A549 (cell line): ENCODE measurements at regions not wholly inside any gene's neighbourhood (a gene's known extent, or its start where the extent isn't known, plus 50 kb on each side); places are given as distances from the start of the nearest gene placed in this dataset.

Experiments used
- ATAC-seq, 2 experiments: fragments of 200-7000 bp in 1 of 2; fragments of >200 bp in 1 of 2; cut with Nextera tagmentation in 1 of 2; cut with Tn5 transposase in 1 of 2; 3 replicates each; pipeline versions ENCODE4 v1.8.0 to v1.9.1; 2018 to 2020; ENCODE audit warnings: mild to moderate bottlenecking in 1 of 2, moderate library complexity in 1 of 2
- CTCF ChIA-PET: fragments of 300-600 bp; sonication (Branson Sonifier 250); formaldehyde crosslinking; extraction: SDS; loops from one replicate; lab custom pipeline; 2021; ENCODE audit warnings: antibody characterized with exemption, inconsistent platforms; lab: Yijun Ruan, JAX
- POLR2A ChIA-PET: fragments of 350-600 bp; formaldehyde crosslinking; extraction: SDS; loops from one replicate; lab custom pipeline; 2021; ENCODE audit warnings: antibody characterized with exemption, inconsistent platforms; lab: Yijun Ruan, JAX
- DNase-seq, 2 experiments: peaks; one replicate each; pipeline versions ENCODE4 v3.0.0 to v3.0.0-alpha.2; 2011 to 2016; ENCODE audit warnings: low read depth in 1 of 2, low spot score in 1 of 2
- FAIRE-seq: peaks from 2 replicates; lab custom pipeline; 2011; peaks lifted over from hg19 to GRCh38; lab: Jason Lieb, UNC
- H3K27ac ChIP-seq, 2 experiments: fragments of >200 bp; sonication (Bioruptor Twin); formaldehyde crosslinking; 3 replicates each; pipeline ENCODE4 v1.5.1; 2016 to 2017
- H3K4me1 ChIP-seq: fragments of >200 bp; sonication (Bioruptor Twin); formaldehyde crosslinking; 3 replicates; pipeline ENCODE4 v1.6.1; 2016
- H3K4me2 ChIP-seq: fragments of >200 bp; sonication (Bioruptor Twin); formaldehyde crosslinking; 3 replicates; pipeline ENCODE4 v1.6.1; 2016
- H3K4me3 ChIP-seq: fragments of >200 bp; sonication (Bioruptor Twin); formaldehyde crosslinking; 3 replicates; pipeline ENCODE4 v1.5.1; 2016
- H3K9me3 ChIP-seq: fragments of >200 bp; sonication (Bioruptor Twin); formaldehyde crosslinking; 3 replicates; pipeline ENCODE4 v1.6.1; 2016
- BCL3 ChIP-seq: fragments of >200 bp; sonication (Bioruptor Twin); formaldehyde crosslinking; IDR thresholded peaks from 3 replicates; pipeline ENCODE4 v1.6.1; 2016
- CBX8 ChIP-seq: fragments of 200-600 bp; sonication (generic); IDR thresholded peaks from 2 replicates; pipeline ENCODE4 v1.6.1; 2016
- CHD4 ChIP-seq: fragments of 200-600 bp; sonication (generic); IDR thresholded peaks from 2 replicates; pipeline ENCODE4 v1.6.1; 2016; ENCODE audit warnings: antibody characterized with exemption, mild to moderate bottlenecking, borderline replicate concordance
- EP300 ChIP-seq, 2 experiments: fragments of >200 bp; sonication (Bioruptor Twin); formaldehyde crosslinking; IDR thresholded peaks; 2 replicates in 1 of 2; 3 replicates in 1 of 2; pipeline ENCODE4 v1.6.1; 2016 to 2017
- FOSL2 ChIP-seq, 2 experiments: fragments of 450-650 bp in 1 of 2; fragments of >200 bp in 1 of 2; sonication (Bioruptor Twin) in 1 of 2; formaldehyde crosslinking; IDR thresholded peaks; 2 replicates each; pipeline versions ENCODE4 v1.5.0 to v1.6.1; 2016 to 2020; ENCODE audit warnings: mild to moderate bottlenecking in 1 of 2, moderate library complexity in 1 of 2
- HEYL ChIP-seq: fragments of 250-450 bp; sonication (Bioruptor Pico); IDR thresholded peaks from 2 replicates; pipeline ENCODE4 v1.8.0; 2021; ENCODE audit warnings: mild to moderate bottlenecking, moderate library complexity
- HOXB5 ChIP-seq: fragments of 250-450 bp; sonication (Bioruptor Pico); IDR thresholded peaks from 2 replicates; pipeline ENCODE4 v1.5.0; 2020; ENCODE audit warnings: mild to moderate bottlenecking, moderate library complexity
- JUN ChIP-seq, 2 experiments: fragments of >200 bp; sonication (Bioruptor Twin); formaldehyde crosslinking; IDR thresholded peaks; 2 replicates in 1 of 2; 3 replicates in 1 of 2; pipeline ENCODE4 v1.6.1; 2016 to 2017
- MAFK ChIP-seq: fragments of 450-650 bp; IDR thresholded peaks from 2 replicates; pipeline ENCODE4 v1.6.1; 2014; ENCODE audit not compliant: partially characterized antibody
- MAZ ChIP-seq: fragments of 150-350 bp; IDR thresholded peaks from 2 replicates; pipeline ENCODE4 v1.6.1; 2014; ENCODE audit warnings: antibody characterized with exemption, low read depth, low read length, borderline replicate concordance
- MYC ChIP-seq: IDR thresholded peaks from 2 replicates; pipeline ENCODE4 v1.6.1; 2012; ENCODE audit warnings: mild to moderate bottlenecking, inconsistent platforms, low read length, improper control_type of control experiment, borderline replicate concordance
- NFE2L2 ChIP-seq: fragments of 150-350 bp; conservative IDR thresholded peaks from 2 replicates; pipeline ENCODE4 v1.6.1; 2014; ENCODE audit warnings: low read length
- POLR2AphosphoS2 ChIP-seq: conservative IDR thresholded peaks from 2 replicates; pipeline ENCODE4 v1.6.1; 2012; ENCODE audit warnings: low read length, improper control_type of control experiment, inconsistent platforms
- RARB ChIP-seq: fragments of 250-450 bp; sonication (Bioruptor Pico); IDR thresholded peaks from 2 replicates; pipeline ENCODE4 v1.8.0; 2021; ENCODE audit warnings: mild to moderate bottlenecking, moderate library complexity
- REST ChIP-seq: fragments of 200-600 bp; sonication (generic); IDR thresholded peaks from 2 replicates; pipeline ENCODE4 v1.6.1; 2016; ENCODE audit warnings: antibody characterized with exemption, mild to moderate bottlenecking, moderate library complexity
- SREBF2 ChIP-seq: fragments of 450-650 bp; IDR thresholded peaks from 2 replicates; pipeline ENCODE4 v1.6.1; 2014; ENCODE audit warnings: mild to moderate bottlenecking, moderate library complexity
- TFCP2L1 ChIP-seq: fragments of 250-450 bp; sonication (Bioruptor Pico); IDR thresholded peaks from 2 replicates; pipeline ENCODE4 v1.5.0; 2021; ENCODE audit warnings: mild to moderate bottlenecking
- ZC3H11A ChIP-seq: fragments of 450-650 bp; IDR thresholded peaks from 2 replicates; pipeline ENCODE4 v1.6.1; 2014; ENCODE audit warnings: antibody characterized with exemption, mild to moderate bottlenecking
- ZFP36 ChIP-seq: fragments of 450-650 bp; IDR thresholded peaks from 2 replicates; pipeline ENCODE4 v1.6.1; 2014; ENCODE audit warnings: borderline replicate concordance; ENCODE audit not compliant: partially characterized antibody
- WGBS: methylation state at CpG from one replicate; pipeline ENCODE4 v1.1.6; 2017; ENCODE audit errors: missing lambda C conversion rate; 5-methylcytosine and 5-hydroxymethylcytosine counted together
- TF ChIP-seq, protein P1 (sequence below): fragments of 250-450 bp; sonication (Bioruptor Pico); IDR thresholded peaks from 2 replicates; pipeline ENCODE4 v1.5.0; 2020; ENCODE audit warnings: low read depth, mild to moderate bottlenecking, moderate library complexity
- TF ChIP-seq, protein P2 (sequence below): fragments of 150-350 bp; IDR thresholded peaks from 2 replicates; pipeline ENCODE4 v1.6.1; 2014; ENCODE audit warnings: low read depth, mild to moderate bottlenecking, low read length
- TF ChIP-seq, protein P3 (sequence below): fragments of >200 bp; sonication (Bioruptor Twin); formaldehyde crosslinking; IDR thresholded peaks from 2 replicates; pipeline ENCODE4 v1.6.1; 2016
- TF ChIP-seq, protein P4 (sequence below): IDR thresholded peaks from 2 replicates; pipeline ENCODE4 v1.6.1; 2012
- TF ChIP-seq, protein P5 (sequence below): fragments of 250-450 bp; sonication (Bioruptor Pico); IDR thresholded peaks from 2 replicates; pipeline ENCODE4 v1.5.0; 2021; ENCODE audit warnings: mild to moderate bottlenecking, moderate library complexity, borderline replicate concordance

DNA sequence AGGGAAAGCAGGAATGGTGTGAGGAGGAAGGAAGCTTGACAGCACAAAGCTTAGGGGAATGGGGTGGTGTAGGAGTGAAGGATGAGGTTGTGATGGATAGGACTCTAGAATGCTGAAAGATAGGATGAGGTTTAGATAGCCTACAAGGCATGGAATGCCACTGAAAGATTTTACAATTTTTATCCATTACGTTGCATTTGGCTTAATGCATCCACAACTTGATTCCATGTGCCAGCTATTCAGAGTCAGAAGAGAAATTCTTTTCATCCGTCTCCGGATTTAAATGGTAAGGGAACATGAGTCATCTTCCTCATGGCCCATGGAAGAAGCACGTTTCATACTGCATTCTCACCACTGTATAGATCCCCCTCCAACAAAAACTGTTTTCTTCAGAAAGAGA lies 212.4 kb upstream of the BMPER start:
- ChIA-PET CTCF (interaction anchor here (0.6 to 1.1 kb wide), 2 partner anchors 20 to 450 kb away, joined by 3 read pairs; no protein-coding TSS in a partner anchor), POLR2A (no interaction called here)
- Histone ChIP-seq H3K4me3 (no peak overlapping the region), H3K4me2 (no peak overlapping the region), H3K9me3 (no peaks in the 10 kb centered on the region), H3K4me1 (no peaks in the 10 kb centered on the region), H3K27ac (no peak overlapping the region)
- no peak for ATAC-seq
- no peak for FAIRE-seq
- no peak for DNase-seq
- TF ChIP-seq EP300 (IDR thresholded peaks at IDR 0.05) (no peak), RARB (CRISPR knock-in tag) (no peak), TFCP2L1 (no peak), JUN (IDR thresholded peaks at IDR 0.05) (no peak), FOSL2 (IDR thresholded peaks at IDR 0.05) (no peak), FOSL2 (CRISPR knock-in tag; IDR thresholded peaks at IDR 0.05) (no peak), SREBF2 (no peak), POLR2AphosphoS2 (no peak), ZC3H11A (no peak), HEYL (no peak), HOXB5 (CRISPR knock-in tag) (no peak), ZFP36 (no peak), MYC (no peak), MAFK (no peak), NFE2L2 (no peak), BCL3 (no peak), CBX8 (no peak)
- TF ChIP-seq, protein P1, sequence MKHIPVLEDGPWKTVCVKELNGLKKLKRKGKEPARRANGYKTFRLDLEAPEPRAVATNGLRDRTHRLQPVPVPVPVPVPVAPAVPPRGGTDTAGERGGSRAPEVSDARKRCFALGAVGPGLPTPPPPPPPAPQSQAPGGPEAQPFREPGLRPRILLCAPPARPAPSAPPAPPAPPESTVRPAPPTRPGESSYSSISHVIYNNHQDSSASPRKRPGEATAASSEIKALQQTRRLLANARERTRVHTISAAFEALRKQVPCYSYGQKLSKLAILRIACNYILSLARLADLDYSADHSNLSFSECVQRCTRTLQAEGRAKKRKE (CRISPR knock-in tag) = no peak
- TF ChIP-seq, protein P2, sequence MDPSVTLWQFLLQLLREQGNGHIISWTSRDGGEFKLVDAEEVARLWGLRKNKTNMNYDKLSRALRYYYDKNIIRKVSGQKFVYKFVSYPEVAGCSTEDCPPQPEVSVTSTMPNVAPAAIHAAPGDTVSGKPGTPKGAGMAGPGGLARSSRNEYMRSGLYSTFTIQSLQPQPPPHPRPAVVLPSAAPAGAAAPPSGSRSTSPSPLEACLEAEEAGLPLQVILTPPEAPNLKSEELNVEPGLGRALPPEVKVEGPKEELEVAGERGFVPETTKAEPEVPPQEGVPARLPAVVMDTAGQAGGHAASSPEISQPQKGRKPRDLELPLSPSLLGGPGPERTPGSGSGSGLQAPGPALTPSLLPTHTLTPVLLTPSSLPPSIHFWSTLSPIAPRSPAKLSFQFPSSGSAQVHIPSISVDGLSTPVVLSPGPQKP = no peak
- TF ChIP-seq, protein P3, sequence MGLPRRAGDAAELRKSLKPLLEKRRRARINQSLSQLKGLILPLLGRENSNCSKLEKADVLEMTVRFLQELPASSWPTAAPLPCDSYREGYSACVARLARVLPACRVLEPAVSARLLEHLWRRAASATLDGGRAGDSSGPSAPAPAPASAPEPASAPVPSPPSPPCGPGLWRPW = no peak
- TF ChIP-seq, protein P4, sequence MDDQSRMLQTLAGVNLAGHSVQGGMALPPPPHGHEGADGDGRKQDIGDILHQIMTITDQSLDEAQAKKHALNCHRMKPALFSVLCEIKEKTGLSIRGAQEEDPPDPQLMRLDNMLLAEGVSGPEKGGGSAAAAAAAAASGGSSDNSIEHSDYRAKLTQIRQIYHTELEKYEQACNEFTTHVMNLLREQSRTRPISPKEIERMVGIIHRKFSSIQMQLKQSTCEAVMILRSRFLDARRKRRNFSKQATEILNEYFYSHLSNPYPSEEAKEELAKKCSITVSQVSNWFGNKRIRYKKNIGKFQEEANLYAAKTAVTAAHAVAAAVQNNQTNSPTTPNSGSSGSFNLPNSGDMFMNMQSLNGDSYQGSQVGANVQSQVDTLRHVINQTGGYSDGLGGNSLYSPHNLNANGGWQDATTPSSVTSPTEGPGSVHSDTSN = no peak
- WGBS = 19% methylated on average over 4 of the region's 4 CpGs

DNA sequence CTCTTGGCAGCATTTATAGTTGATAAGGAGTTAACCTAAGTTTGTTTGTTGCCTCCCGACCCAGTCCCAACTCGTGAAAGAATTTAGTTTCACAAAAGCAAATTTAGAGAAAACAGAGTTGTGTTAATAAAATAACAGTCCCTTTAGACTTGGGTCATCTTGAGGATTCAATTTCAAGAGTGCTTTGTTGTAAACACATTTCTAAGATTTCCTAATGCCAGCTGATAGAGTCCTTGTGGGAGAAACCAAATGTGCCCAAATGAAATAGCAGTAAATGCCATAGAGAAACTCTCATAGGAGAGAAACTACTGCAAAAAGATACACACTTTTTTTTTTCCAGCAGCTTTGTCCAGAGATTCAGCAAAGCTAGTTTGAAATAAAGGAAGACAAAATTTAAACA lies 211.3 kb upstream of the BMPER start:
- ChIA-PET POLR2A (no interaction called here), CTCF (no interaction called here)
- no peak for DNase-seq
- Histone ChIP-seq H3K4me2 (no peak overlapping the region), H3K27ac (no peak overlapping the region), H3K4me1 (no peaks in the 10 kb centered on the region), H3K4me3 (no peak overlapping the region), H3K9me3 (no peaks in the 10 kb centered on the region)
- ATAC-seq = no peak
- 11% methylated on average over 2 of the region's 2 CpGs for WGBS
- FAIRE-seq = no peak
- no peak for TF ChIP-seq CHD4
- no peak for TF ChIP-seq JUN (IDR thresholded peaks at IDR 0.05)
- TF ChIP-seq, protein P3 = no peak
- TF ChIP-seq REST = no peak
- TF ChIP-seq, protein P5, sequence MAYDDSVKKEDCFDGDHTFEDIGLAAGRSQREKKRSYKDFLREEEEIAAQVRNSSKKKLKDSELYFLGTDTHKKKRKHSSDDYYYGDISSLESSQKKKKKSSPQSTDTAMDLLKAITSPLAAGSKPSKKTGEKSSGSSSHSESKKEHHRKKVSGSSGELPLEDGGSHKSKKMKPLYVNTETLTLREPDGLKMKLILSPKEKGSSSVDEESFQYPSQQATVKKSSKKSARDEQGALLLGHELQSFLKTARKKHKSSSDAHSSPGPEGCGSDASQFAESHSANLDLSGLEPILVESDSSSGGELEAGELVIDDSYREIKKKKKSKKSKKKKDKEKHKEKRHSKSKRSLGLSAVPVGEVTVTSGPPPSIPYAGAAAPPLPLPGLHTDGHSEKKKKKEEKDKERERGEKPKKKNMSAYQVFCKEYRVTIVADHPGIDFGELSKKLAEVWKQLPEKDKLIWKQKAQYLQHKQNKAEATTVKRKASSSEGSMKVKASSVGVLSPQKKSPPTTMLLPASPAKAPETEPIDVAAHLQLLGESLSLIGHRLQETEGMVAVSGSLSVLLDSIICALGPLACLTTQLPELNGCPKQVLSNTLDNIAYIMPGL (CRISPR knock-in tag) = no peak
- TF ChIP-seq MAZ = no peak
- TF ChIP-seq BCL3 = no peak
